Sciatic nerve (tissue), 2 donors: ENCODE measurements at regions not wholly inside any gene's neighbourhood (a gene's known extent, or its start where the extent isn't known, plus 50 kb on each side); places are given as distances from the start of the nearest gene placed in this dataset.
"Not testable (repeated sequence)": the region's sequence is repeated elsewhere in the genome, so short reads cannot be mapped to it uniquely, and the experiment has no call there.

ENCODE experiments used
- ATAC-seq: fragments of 200-7000 bp; cut with Tn5 transposase; one replicate; pipeline ENCODE4 v1.9.1; 2020; ENCODE audit warnings: mild to moderate bottlenecking, moderate library complexity
- DNase-seq: peaks from one replicate; pipeline ENCODE4 v3.0.0-alpha.2; 2020; ENCODE audit warnings: low spot score
- intact Hi-C: fragments of 100-400 bp; cut with DNase I; formaldehyde crosslinking; loops from one replicate; pipeline ENCODE4 v1.14.2; 2022
- donor health status: DM: no; HTN: no; CAD: no.
- donor health status: DM: no; HTN: no; CAD: no.

DNA sequence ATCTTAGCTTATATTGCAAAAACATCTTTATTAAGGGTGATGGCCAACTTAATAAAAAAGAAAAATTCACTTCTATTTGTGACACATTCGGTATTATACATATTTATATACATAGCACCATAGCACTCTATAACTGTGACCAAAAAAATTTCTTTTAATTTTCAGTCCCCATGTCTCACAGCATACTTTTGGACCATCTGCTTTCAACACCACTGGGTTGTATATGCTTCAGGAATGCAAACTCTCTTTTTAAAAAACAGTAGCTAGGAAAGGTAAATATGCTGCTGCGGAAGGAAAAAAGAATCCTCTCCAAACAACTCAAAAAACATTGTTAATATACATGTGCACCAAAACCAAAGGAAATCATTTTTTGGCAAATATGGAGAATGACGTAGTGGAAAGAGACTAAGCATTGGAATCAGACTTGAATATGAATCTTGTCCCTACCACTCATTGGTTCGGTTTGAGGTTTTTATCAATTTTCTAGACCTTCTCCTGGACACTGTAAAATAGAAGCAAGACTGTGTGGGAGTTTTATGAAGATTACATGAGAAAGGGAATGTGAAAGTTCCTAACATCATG lies 227.9 kb downstream of the BLID start:
- no peak for DNase-seq
- no peak for ATAC-seq
- intact Hi-C loops = no loop called here

DNA sequence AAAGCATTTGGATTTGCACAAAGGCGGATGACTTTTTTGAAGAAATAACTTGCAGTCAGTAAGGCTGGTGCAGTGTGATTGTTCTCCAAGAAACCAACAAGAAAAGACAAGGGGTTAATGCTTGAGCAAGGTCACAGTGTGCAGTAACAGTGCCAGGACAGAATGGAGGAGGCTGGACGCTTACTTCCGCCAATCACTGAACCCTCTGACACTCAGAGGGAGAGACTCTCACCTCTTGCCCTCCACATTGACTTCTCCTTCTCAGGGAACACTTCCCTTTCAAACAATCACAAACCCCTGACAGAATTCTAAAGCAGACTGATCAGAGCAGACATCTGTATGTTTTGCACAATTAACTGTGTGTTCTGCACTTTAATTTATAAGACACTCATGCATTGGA lies 228.4 kb downstream of the BLID start:
- ATAC-seq (peak; percentile 35), DNase-seq (no peak)
- intact Hi-C loops = no loop called here

DNA sequence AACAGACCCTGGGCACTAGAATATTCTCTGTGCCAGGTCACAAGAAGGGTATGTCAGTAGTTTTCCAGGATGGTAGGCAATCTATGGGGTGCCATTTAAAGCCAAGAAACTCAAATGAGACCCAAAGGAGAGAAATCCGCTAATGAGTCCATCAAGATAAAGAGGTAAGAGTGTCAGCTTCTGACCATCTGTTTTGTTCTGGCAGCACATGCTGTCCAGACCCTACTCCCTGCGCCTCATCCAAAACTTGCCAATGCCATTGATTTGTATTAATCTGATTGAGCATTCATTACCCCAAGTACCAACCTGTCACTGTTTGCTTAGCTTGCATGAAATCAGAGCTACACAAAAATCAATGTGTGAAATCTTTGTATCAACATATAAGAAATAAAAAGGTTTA lies 229.0 kb downstream of the BLID start:
- ATAC-seq (no peak), DNase-seq (no peak)
- intact Hi-C loops = no loop called here

DNA sequence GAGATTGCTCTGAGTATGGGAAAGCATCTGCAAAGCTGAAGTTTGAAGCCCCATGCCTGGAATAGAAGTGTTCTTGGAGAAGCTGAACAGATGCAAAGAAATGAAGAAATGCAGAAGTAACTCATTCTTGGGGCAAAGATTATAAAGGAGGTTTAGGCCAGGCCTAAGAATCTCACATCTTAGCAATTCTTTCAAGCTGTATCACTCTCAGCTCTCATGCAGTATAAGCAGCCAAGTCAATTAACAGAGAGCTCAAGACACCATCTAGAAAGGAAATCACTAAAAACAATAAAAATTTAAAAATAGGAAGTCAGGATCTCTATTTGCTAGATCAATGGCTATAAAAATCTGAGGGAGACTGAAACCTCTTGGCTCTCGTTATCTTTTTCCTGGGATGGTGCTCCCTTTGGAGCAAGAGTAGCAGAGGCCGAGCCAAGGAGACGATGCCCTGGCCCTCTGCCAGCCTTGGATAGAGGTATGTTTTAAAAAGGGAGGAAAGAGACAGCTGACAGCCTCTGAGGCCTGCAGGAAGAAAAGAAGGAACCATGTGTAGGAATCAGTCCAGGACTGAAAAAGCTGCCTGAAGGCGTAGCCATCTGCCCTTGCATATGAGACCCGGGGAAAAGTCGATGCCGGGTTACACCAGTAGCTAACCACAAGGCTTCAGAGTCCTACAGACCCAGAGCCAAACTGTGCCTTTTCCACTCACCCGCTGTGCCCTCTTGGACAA lies 229.8 kb downstream of the BLID start:
- intact Hi-C loops = no loop called here
- ATAC-seq (peak; percentile 89), DNase-seq (peak; percentile 88)

DNA sequence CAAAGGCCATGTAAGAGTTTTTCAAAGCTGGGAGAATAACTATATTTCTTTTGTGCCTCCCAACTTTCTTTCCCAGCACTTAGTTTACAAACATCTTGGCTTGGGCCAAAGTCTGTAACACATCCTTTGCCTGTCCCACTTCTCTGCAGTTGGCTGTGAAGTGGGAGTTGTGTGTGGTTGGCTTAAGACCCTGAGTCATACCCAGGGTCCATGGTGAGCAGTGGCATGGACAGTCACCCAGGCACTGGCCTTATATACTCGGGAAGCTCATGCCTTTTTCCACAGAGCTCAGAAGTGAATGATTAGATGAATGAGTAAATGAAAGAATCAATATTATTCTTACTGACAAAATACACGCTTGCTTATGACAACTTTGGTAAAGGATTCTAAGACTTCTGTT lies 231.4 kb downstream of the BLID start:
- DNase-seq = no peak
- intact Hi-C loops = no loop called here
- no peak for ATAC-seq

DNA sequence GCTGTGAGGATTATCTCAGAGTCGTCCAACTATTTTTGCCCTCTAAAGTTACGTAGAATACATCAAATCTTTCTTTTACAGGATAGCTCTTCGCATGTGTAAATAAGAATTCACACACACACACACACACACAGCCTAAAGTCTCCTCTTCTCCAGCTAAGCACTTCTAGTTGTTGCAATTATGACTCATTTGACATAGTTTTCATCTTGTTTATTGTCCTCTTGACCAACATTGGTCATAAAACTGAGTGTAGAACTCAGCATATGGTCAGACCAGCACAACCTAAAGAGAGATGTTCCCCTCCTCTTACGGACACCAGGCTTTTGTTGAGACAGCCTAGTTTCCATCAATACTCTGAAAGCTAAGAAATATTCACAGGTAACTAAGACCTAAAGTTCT lies 234.2 kb downstream of the BLID start:
- intact Hi-C loops = no loop called here
- DNase-seq (no peak), ATAC-seq (no peak)

DNA sequence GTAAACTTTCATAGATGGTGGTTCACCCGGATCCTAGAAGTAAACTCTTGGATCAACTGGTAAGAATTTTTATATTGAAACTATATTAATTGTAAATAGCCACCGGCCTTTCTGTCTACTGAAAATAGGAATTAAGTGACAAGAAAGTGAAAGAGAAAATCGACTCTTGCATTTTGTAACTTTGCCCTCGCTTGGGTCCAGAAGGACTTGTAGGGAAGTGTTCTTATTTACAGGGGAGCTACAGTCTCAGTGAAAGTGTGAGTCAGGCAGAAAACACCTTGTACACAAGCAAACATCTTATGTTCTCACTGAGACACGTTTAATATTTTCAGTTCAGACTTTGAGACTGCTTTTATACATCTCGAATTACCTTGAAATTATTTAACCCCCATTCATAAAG lies 238.9 kb downstream of the BLID start:
- no peak for DNase-seq
- ATAC-seq = no peak
- intact Hi-C loops = no loop called here

DNA sequence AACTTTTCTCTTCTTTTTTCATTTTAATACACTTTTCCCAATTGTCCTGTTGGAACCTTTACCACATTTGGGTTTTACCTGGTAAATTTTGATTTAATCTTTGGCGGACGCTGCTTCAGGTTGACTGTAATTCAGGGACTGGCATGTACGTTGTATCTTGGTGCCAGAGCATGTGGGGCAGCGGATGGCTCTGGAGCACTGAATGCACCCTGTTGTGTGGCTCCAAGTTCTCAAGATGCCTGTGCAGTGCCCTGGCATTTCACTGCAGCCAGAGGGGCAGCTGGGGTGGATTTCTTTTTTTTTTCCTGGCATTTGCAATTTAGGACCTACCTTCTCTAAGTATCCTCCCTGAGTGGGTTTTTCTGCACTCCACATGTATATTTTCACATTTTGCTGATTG lies 242.2 kb downstream of the BLID start:
- intact Hi-C loops = no loop called here
- DNase-seq (no peak), ATAC-seq (no peak)

DNA sequence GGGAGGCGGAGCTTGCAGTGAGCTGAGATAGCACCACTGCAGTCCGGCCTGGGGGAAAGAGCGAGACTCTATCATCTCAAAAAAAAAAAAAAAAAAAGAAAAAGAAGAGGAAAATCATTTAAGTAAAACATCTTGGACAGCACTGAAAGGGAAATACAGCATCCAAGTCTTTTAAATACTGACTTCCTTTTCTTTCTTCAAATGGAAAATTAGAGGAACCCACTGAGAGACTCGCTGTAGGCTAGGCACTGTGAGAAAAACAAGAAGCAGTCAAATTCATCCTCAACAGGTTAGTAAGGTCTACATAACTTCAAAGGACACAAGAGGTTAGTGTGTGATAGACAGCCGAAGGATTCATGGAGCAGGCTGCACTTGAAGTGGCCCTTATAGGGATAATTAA lies 243.7 kb downstream of the BLID start:
- no peak for DNase-seq
- no peak for ATAC-seq
- intact Hi-C loops = no loop called here

DNA sequence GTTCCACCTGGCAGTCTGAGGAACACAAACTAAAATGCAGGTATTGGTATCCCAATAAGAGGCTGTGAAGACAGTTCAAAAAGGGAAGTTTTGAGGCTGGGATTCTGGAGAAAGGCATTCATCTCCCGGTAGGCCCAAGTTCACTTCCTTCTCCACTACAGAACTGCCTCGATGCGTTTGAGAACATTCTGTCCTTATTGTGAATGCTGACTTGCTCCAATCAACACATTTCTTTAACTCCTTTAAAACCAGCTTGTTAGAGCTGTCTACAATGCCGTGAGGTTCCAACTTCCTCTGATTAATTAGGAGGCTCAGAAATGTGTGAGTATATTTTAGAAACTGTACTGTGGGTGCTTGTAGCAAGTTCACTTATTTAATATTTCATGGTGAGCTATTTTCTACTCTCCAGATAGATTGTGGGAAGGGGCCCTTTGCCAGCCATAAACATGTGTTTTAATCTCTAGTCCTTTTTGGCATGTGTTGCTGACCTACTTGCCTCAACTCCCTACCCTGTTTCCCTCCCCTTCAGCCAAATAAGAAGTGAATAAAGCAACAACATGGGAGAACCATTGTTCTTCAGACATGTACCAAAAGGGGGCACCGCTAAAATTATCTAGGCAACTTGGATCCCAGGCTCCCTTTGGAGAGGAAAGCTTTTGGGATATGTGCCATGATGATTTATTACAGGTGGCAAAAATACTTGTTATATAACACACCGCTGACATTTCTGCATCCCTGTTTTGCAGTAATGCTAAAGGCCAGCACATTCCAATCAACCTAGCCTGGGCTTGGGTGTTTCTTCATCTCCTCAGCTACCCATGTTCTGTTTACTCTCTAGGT lies 245.6 kb downstream of the BLID start:
- intact Hi-C loops = no loop called here
- DNase-seq = no peak
- peak; percentile 87 for ATAC-seq

DNA sequence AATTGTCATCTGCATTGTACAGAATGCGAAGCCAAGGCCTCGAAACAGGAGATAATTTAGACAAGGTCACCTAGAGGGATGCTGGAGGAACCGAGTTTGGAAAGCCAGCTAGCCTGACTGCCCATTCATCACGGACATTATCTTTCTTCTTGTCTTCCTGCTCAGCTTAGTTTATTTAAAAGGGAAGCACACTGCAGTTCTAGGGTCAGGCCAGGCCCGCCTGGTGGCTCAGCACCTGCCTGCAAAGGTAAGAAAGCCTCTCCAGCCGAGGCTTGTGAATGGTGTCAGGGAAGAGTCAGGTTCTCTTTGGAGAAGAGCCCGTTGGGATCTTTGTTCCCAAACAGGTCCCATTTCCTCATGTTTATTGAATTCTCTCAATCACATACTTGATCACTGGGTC lies 246.5 kb downstream of the BLID start:
- ATAC-seq = no peak
- DNase-seq = no peak
- intact Hi-C loops = no loop called here

DNA sequence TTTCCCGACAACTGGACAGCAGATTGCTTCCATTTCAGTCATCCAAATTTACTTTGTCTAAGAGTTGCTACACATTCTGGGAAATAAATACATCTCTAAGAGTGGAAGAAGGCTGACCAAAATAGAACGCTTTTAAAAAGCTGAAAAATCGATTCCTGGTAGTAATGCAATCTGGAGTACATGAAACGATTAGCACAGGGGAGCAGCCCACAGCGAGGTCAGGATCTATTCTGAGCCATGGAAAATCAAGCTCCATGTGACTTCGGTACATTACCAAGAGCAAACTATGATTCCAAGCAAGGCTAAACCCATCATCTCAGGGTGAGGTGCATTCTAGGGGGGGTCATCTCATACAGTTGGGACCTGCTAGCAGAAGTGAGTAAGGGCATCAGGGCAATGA lies 249.3 kb downstream of the BLID start:
- DNase-seq (no peak), ATAC-seq (peak; percentile 31)
- intact Hi-C loops = no loop called here

DNA sequence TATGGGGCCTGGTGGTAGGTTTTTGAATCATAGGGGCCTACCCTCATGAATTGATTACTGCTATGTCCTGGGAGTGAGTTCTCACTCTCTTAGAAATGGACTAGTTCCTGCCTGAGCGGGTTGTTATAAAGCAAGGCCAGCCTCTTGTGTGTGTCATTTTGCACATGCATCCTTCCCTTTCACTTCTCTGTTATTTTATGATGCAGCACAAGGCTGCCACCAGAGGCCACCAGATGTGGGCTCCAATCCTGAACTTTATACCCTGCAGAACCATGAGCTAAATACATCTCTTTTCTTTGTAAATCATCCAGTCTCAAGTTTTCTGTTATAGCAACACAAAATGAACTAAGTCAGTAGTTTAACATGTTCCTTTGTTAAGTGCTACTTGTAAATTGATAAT lies 251.4 kb downstream of the BLID start:
- intact Hi-C loops = no loop called here
- no peak for DNase-seq
- peak; percentile 68 for ATAC-seq

DNA sequence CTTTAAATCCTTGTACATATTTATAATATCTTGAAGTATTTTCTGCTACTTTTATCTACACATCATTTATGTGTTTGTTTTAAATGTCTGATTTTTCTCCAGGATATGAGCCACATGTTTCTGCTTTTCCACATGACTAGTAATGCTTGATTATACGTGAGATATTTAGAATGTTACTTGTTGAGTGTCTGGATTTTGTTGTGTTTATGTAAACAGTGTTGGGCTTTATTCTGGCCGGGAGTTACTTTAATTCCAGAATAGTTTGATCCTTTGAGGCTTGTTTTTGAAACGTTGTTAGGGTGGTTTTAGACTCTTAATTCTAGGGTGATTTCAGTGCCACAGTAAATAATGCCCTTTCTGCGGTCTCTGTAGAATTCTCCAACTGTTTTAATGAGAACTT lies 252.9 kb downstream of the BLID start:
- DNase-seq (no peak), ATAC-seq (no peak)
- intact Hi-C loops = no loop called here

DNA sequence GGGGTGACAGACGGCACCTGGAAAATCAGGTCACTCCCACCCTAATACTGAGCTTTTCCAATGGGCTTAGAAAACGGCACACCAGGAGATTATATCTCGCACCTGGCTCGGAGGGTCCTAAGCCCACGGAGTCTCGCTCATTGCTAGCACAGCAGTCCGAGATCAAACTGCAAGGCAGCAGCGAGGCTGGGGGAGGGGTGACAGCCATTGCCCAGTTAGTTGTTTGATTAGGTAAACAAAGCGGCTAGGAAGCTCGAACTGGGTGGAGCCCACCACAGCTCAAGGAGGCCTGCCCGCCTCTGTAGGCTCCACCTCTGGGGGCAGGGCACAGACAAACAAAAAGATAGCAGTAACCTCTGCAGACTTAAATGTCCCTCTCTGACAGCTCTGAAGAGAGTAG lies 260.9 kb downstream of the BLID start:
- intact Hi-C loops, ATAC-seq, DNase-seq: not testable (repeated sequence)

DNA sequence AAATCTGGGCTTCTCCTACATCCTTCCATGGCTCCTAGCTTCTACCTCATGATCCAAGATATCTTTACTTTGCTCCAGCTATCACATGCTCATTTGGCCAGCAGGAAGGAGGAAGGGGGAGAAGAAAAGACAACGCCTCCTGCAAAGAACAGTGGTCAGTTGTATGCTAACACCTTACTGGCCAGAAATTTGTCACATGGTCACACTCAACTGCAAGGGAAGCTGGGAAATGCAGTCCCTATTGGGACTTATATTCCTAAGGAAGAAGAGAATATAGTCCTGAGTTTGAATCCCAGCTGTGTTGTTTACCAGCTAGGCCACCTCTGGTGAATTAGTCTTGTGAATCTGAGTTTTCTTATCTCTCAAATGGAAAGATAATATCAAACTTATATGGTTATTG lies 272.0 kb downstream of the BLID start:
- ATAC-seq = no peak
- intact Hi-C loops = no loop called here
- no peak for DNase-seq

DNA sequence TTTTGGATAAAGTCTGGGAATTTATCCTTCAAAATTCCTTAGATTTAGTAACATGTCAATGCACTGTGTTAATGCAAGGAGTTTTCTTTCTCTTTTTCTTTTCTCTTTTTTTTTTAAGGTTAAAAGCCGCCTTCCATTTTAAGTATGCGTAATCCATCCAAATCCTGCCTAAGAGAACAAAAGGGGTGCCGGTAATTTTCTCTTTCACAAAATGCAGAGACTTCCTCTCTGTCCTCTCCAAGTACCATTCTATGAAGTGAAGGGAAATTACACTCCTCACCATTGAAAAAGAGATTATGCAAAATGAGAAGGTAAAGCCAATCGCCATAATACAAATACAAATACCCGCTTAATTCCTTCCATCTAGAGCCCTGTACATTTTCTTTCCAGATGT lies 273.8 kb downstream of the BLID start:
- ATAC-seq (no peak), DNase-seq (no peak)
- intact Hi-C loops = no loop called here

DNA sequence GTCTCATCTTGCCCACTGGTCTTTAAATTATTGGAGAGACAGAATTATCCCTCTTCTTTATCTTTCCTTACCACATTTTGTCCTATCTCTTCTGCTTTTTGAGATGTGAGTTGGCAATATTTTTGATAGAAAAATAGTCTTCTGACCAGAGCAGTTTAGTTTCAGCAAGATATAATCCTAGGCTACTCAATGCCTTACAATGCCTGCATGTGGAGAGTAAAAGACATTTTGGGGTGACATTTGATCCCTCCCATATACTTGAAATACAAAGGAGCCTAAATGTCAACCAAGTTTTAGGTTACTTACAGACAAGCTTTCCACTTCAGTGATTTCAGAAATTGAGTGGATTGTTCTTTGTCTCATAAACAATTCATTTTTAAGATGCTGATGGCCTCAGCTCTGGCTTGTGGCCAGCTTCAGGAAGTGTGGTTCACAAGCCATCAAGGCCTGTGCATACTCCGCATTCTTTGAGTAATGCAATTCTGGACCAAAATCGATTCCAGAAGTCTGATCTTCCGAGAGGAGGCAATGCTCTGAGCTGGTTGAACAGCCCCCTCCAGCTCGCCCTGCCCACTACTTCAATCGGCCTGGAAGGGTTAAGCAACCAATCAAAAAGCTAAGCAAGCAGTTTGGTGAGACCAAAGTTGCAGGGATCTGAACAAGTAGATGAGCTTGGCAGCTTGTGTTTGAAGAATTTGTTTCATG lies 274.4 kb downstream of the BLID start:
- DNase-seq = no peak
- peak; percentile 55 for ATAC-seq
- intact Hi-C loops = no loop called here

DNA sequence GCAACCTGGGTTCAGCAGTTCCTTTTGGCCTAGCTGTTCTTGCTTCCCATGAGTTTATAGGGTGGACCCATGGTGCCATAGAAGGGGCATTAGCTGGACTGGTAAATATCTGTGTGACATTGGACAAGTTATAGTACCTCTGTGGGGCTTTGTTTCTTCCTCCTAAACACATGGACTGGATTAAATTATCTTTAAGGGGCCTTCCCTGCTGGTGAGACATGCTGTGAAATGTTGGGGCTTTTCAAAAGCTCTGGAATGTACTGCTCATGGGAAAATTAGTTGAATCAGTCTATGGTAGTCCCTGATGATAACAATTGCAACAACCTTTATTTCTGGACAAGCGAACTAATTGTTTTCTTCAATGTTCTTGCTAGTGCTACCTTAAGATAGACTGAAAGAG lies 276.2 kb downstream of the BLID start:
- intact Hi-C loops = no loop called here
- DNase-seq (no peak), ATAC-seq (no peak)

DNA sequence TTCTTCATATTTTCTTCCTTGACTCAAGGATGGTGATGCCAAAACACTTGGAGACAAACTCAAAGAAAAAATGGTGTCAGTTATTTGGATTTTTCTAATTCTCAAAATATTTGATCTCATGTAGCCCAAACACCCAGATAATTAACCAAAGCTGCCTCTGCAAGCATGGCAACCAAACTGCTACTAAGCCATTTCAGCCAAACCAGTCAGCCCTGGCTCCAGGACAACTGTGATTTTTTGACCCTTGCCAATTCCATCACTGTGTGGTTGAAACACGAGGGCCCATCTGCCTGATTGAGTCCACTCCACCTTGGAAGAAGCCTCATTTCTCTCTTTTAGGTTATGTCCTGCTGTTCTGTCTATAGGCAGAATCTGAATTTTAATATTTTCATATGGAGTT lies 277.4 kb downstream of the BLID start:
- no peak for ATAC-seq
- intact Hi-C loops = no loop called here
- no peak for DNase-seq
